ENCODE measurements at regions not wholly inside any gene's neighbourhood (a gene's known extent, or its start where the extent isn't known, plus 50 kb on each side); places are given as distances from the start of the nearest gene placed in this dataset.

- no peak for TF ChIP-seq CTCF (IDR thresholded peaks at IDR 0.05 in 4 of 5, conservative IDR thresholded peaks at IDR 0.05 in 1 of 5)
- TF ChIP-seq POLR2A (IDR thresholded peaks at IDR 0.05), result no peak
Measured at GRCh38 chr2:21501376-21502027, 377.7 kb downstream of the TDRD15 start.

All from gastrocnemius medialis (tissue), 4 donors.